Adrenal gland (tissue), 5 donors: ENCODE measurements at regions not wholly inside any gene's neighbourhood (a gene's known extent, or its start where the extent isn't known, plus 50 kb on each side); places are given as distances from the start of the nearest gene placed in this dataset.

Experiments
- CTCF ChIP-seq, 6 experiments: fragments of 450-650 bp in 4 of 6; fragments of 200-600 bp in 2 of 6; sonication (generic) in 1 of 6; IDR thresholded peaks; 1 replicate in 5 of 6; 2 replicates in 1 of 6; pipeline versions ENCODE4 v1.5.1 to v1.8.0; 2016 to 2021; ENCODE audit warnings: antibody characterized with exemption in 6 of 6, mild to moderate bottlenecking in 2 of 6, moderate library complexity in 1 of 6
- POLR2A ChIP-seq, 2 donors: fragments of 450-650 bp; IDR thresholded peaks; one replicate each; pipeline ENCODE4 v1.6.1; 2017; ENCODE audit warnings: antibody characterized with exemption in 2 of 2, mild to moderate bottlenecking in 2 of 2, moderate library complexity in 1 of 2
- donor health status: DM: no; HTN: no; CAD: no.

GRCh38 chr1:22326931-22327330, 124.7 kb upstream of the ZBTB40 start:
- TF ChIP-seq CTCF (IDR thresholded peaks at IDR 0.05) = no peak
- TF ChIP-seq POLR2A (IDR thresholded peaks at IDR 0.05) = no peak
